KMS-11 (cell line): ENCODE measurements at regions not wholly inside any gene's neighbourhood (a gene's known extent, or its start where the extent isn't known, plus 50 kb on each side); places are given as distances from the start of the nearest gene placed in this dataset.

Source experiments
- H2AFZ ChIP-seq: fragments of 200-600 bp; sonication (generic); 2 replicates; pipeline ENCODE4 v1.6.1; 2016; ENCODE audit warnings: antibody characterized with exemption, mixed run types, low read depth
- H3K27ac ChIP-seq: fragments of 200-600 bp; sonication (generic); 2 replicates; pipeline ENCODE4 v1.6.1; 2016; ENCODE audit warnings: mild to moderate bottlenecking, mixed run types
- H3K27me3 ChIP-seq: fragments of 200-600 bp; sonication (generic); 2 replicates; pipeline ENCODE4 v1.6.1; 2017; ENCODE audit warnings: mild to moderate bottlenecking, low read depth, mixed run types, moderate library complexity; ENCODE audit not compliant: insufficient read depth
- H3K36me3 ChIP-seq: fragments of 200-600 bp; sonication (generic); 2 replicates; pipeline ENCODE4 v1.6.1; 2017; ENCODE audit warnings: mild to moderate bottlenecking, mixed run types; ENCODE audit not compliant: insufficient read depth
- H3K4me1 ChIP-seq: fragments of 200-600 bp; sonication (generic); 2 replicates; pipeline ENCODE4 v1.6.1; 2016; ENCODE audit warnings: mild to moderate bottlenecking, low read depth, mixed run types; ENCODE audit not compliant: poor library complexity, severe bottlenecking
- H3K4me2 ChIP-seq: fragments of 200-600 bp; sonication (generic); 2 replicates; pipeline ENCODE4 v1.7.0; 2016; ENCODE audit warnings: mild to moderate bottlenecking, mixed run types
- H3K4me3 ChIP-seq: fragments of 200-600 bp; sonication (generic); IDR thresholded peaks from 2 replicates; pipeline ENCODE4 v1.6.1; 2017; ENCODE audit warnings: low read depth, low read length, mixed read lengths; ENCODE audit not compliant: insufficient read depth
- H3K79me2 ChIP-seq: fragments of 200-600 bp; sonication (generic); 2 replicates; pipeline ENCODE4 v1.6.1; 2016; ENCODE audit warnings: low read depth, mixed run types; ENCODE audit not compliant: insufficient read depth
- H3K9ac ChIP-seq: fragments of 200-600 bp; sonication (generic); 2 replicates; pipeline ENCODE4 v1.6.1; 2016; ENCODE audit warnings: mild to moderate bottlenecking, mixed run types
- H4K20me1 ChIP-seq: fragments of 200-600 bp; sonication (generic); 2 replicates; pipeline ENCODE4 v1.6.1; 2016; ENCODE audit warnings: mild to moderate bottlenecking, mixed run types; ENCODE audit not compliant: insufficient read depth
- TF ChIP-seq, protein P1 (sequence below): fragments of 200-600 bp; sonication (generic); conservative IDR thresholded peaks from 2 replicates; pipeline ENCODE4 v1.6.1; 2017; ENCODE audit warnings: low read depth, mild to moderate bottlenecking, antibody characterized with exemption, low read length, moderate library complexity, mixed read lengths

DNA sequence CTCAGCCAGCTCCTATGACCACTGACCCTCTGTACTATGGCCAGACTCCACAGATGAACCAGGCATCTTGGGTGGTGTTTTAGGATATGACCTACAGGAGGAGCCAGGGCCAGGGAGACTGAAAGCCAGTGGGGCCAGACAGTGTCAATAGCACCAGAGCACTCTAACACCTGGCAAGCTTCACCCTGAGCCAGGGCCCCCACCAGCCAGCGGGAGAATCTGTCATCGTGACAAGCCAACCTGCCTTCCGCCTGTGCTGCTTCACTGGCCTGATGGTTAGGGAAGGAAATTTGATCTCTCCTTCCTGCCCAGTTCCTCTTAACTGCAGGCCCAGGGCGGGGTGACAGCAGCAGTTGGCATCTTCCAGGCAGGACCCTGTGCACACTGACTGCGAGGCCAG lies 222.4 kb downstream of the UQCRFS1 start:
- Histone ChIP-seq H3K27ac (no peak overlapping the region), H3K79me2 (no peaks in the 10 kb centered on the region), H3K9ac (no peak overlapping the region), H4K20me1 (no peaks in the 10 kb centered on the region), H3K4me1 (no peaks in the 10 kb centered on the region), H3K36me3 (no peaks in the 10 kb centered on the region), H2AFZ (no peak overlapping the region), H3K4me3 (no peak overlapping the region), H3K27me3 (no peaks in the 10 kb centered on the region), H3K4me2 (no peak overlapping the region)
- TF ChIP-seq, protein P1, sequence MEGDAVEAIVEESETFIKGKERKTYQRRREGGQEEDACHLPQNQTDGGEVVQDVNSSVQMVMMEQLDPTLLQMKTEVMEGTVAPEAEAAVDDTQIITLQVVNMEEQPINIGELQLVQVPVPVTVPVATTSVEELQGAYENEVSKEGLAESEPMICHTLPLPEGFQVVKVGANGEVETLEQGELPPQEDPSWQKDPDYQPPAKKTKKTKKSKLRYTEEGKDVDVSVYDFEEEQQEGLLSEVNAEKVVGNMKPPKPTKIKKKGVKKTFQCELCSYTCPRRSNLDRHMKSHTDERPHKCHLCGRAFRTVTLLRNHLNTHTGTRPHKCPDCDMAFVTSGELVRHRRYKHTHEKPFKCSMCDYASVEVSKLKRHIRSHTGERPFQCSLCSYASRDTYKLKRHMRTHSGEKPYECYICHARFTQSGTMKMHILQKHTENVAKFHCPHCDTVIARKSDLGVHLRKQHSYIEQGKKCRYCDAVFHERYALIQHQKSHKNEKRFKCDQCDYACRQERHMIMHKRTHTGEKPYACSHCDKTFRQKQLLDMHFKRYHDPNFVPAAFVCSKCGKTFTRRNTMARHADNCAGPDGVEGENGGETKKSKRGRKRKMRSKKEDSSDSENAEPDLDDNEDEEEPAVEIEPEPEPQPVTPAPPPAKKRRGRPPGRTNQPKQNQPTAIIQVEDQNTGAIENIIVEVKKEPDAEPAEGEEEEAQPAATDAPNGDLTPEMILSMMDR, result no peak

DNA sequence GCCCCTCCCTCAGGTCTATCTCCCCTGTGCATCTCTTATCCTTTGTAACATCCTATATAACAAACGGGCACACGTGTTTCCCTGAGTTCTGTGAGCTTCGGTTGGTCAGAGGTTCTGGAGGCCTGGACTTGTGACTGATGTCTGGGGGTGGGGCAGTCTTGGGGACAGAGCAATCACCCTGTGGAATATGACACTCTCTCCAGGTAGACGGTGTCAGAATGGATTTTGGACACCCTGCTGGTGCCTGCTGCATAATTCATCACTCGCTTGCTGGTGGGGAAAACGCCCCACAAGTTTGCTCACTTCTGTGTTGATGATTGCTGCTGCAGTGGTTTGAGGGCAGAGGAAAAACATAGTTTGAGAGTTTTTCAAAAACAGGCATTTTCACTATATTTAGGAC lies 223.2 kb downstream of the UQCRFS1 start:
- Histone ChIP-seq H3K36me3 (no peaks in the 10 kb centered on the region), H3K9ac (no peak overlapping the region), H4K20me1 (no peaks in the 10 kb centered on the region), H3K4me2 (no peak overlapping the region), H3K27me3 (no peaks in the 10 kb centered on the region), H3K4me3 (no peak overlapping the region), H3K4me1 (no peaks in the 10 kb centered on the region), H2AFZ (no peak overlapping the region), H3K27ac (no peak overlapping the region), H3K79me2 (no peaks in the 10 kb centered on the region)
- TF ChIP-seq, protein P1, result no peak

DNA sequence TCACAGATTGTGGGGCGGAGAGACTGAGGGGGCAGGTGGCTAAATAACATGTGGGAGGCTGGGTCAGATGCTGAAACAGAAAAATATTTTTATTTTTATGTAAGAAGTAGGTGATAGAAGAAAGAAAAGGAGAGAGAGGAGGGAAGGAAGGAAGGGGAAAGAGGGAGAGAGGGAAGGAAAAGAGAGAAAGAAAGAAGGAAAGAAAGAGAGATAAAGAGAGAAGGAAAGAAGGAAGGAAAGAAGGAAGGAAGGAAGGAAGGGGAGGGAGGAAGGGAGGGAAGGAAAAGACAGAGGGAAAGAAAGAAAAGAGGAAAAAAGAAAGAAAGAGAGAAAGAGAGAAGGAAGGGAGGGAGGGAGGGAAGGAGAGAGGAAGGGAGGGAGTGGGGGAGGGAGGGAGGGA lies 224.9 kb downstream of the UQCRFS1 start:
- Histone ChIP-seq H3K4me2 (no peak overlapping the region), H3K27ac (no peak overlapping the region), H3K79me2 (no peaks in the 10 kb centered on the region), H3K9ac (no peak overlapping the region), H3K36me3 (no peaks in the 10 kb centered on the region), H3K27me3 (no peaks in the 10 kb centered on the region), H3K4me1 (no peaks in the 10 kb centered on the region), H3K4me3 (no peak overlapping the region), H2AFZ (no peak overlapping the region), H4K20me1 (no peaks in the 10 kb centered on the region)
- TF ChIP-seq, protein P1, result no peak

DNA sequence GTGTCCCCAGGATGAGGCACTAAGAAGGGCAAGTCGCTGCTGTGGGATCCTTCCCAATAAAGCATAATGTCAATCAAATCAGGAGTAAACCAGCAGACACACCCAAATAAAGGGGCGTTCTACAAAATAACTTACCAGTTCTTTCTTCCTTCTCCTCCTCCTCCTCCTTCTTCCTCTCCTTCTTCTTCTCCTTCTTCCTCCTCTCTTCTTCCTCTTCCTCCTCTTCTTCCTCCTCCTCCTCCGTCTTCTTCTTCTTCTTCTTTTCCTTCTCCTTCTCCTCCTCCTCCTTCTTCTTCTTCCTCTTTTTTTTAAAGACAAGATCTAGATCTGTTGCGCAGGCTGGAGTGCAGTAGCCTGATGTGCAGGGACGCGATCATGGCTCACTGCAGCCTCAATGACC lies 225.8 kb downstream of the UQCRFS1 start:
- H3K4me2 ChIP-seq, result no peak overlapping the region
- no peak overlapping the region for H3K4me3 ChIP-seq
- no peaks in the 10 kb centered on the region for H3K79me2 ChIP-seq
- no peaks in the 10 kb centered on the region for H3K4me1 ChIP-seq
- H3K27me3 ChIP-seq, result no peaks in the 10 kb centered on the region
- H4K20me1 ChIP-seq, result no peaks in the 10 kb centered on the region
- no peak overlapping the region for H3K9ac ChIP-seq
- TF ChIP-seq, protein P1, result no peak
- no peak overlapping the region for H3K27ac ChIP-seq
- H3K36me3 ChIP-seq, result no peaks in the 10 kb centered on the region
- no peak overlapping the region for H2AFZ ChIP-seq

DNA sequence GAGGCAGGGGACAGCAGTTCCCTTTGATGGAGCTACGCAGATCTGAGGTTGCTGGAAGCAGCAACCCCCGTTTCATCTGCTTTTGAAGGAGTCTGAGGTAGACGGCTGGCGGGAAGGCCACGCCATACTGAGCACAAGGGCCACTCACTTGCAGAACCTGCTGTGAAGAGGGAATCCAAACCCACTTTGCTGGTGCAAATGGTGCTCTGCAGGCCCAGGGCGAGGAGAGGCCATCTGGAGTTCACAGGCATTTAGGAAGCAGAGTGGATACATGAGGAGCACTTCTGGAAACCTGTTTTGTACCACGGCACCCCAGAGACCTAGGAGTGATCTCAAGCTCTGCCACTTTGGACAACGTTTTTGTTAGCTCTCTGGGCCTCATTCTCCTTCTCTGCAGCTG lies 227.8 kb downstream of the UQCRFS1 start:
- no peak overlapping the region for H3K4me3 ChIP-seq
- H3K4me2 ChIP-seq, result no peak overlapping the region
- H2AFZ ChIP-seq, result no peak overlapping the region
- no peaks in the 10 kb centered on the region for H3K36me3 ChIP-seq
- H3K4me1 ChIP-seq, result no peaks in the 10 kb centered on the region
- TF ChIP-seq, protein P1, result no peak
- no peaks in the 10 kb centered on the region for H3K79me2 ChIP-seq
- H3K9ac ChIP-seq, result no peak overlapping the region
- no peak overlapping the region for H3K27ac ChIP-seq
- H3K27me3 ChIP-seq, result no peaks in the 10 kb centered on the region
- H4K20me1 ChIP-seq, result no peaks in the 10 kb centered on the region
